ENCODE measurements at regions not wholly inside any gene's neighbourhood (a gene's known extent, or its start where the extent isn't known, plus 50 kb on each side); places are given as distances from the start of the nearest gene placed in this dataset.
A peak's percentile ranks its signal among the peaks of the same experiment; 100 is the strongest.
"Not testable (repeated sequence)": the region's sequence is repeated elsewhere in the genome, so short reads cannot be mapped to it uniquely, and the experiment has no call there.

DNA sequence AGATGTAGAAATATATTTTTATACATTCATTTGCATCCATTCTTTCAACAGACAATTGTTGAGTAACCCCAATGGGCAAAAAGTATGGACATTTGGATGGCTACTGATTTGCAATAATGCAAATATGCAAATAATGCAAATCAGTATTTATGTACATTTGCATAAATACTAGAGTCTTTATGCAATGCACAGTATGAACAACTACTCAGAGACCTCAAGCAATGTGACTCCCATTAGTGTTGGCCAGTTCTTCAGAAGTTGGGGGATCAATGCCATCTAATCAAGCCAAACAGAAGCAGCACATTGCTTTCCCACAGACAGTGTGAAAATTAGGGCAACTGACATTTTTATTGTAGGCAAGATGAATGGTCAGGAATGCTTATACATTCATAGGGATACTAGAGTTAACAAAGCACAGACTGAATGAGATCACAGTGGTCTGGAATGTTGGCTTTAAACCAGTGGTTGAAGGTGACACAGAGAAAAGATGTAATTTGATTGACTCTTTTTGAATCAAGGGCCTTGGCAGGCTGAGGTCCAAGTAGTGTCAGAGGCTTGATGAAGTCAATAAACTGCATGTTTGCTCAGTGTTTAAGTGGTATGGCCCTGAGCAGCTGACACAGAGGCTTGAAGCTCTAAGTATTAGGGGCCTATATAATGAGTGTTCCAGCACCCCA is 256.6 kb downstream of the CTH start:
- no peak for DNase-seq (ENCODE audit: insufficient read length, low spot score)

GRCh38 chr1:70671006-70671405 is 259.9 kb downstream of the CTH start:
- DNase-seq (ENCODE audit: insufficient read length, low spot score) (no peak), FAIRE-seq (no peak)

More for the DNA sequence above, 256.6 kb downstream of the CTH start:
- no peak for FAIRE-seq

GRCh38 chr1:70672442-70672888 is 261.4 kb downstream of the CTH start:
- FAIRE-seq = no peak
- no peak for DNase-seq (ENCODE audit: insufficient read length, low spot score)

GRCh38 chr1:70674941-70675685 is 264.0 kb downstream of the CTH start:
- no peak for FAIRE-seq
- no peak for DNase-seq (ENCODE audit: insufficient read length, low spot score)

GRCh38 chr1:70675737-70676156 is 264.7 kb downstream of the CTH start:
- DNase-seq (ENCODE audit: insufficient read length, low spot score) (no peak), FAIRE-seq (no peak)

- peak; percentile 1 for DNase-seq (ENCODE audit: insufficient read length, low spot score)
- FAIRE-seq = no peak
These were observed 274.5 kb downstream of the CTH start for GRCh38 chr1:70685300-70686286.

- FAIRE-seq (no peak), DNase-seq (ENCODE audit: insufficient read length, low spot score) (no peak)
These were observed 277.5 kb downstream of the CTH start for GRCh38 chr1:70688580-70688979.

DNA sequence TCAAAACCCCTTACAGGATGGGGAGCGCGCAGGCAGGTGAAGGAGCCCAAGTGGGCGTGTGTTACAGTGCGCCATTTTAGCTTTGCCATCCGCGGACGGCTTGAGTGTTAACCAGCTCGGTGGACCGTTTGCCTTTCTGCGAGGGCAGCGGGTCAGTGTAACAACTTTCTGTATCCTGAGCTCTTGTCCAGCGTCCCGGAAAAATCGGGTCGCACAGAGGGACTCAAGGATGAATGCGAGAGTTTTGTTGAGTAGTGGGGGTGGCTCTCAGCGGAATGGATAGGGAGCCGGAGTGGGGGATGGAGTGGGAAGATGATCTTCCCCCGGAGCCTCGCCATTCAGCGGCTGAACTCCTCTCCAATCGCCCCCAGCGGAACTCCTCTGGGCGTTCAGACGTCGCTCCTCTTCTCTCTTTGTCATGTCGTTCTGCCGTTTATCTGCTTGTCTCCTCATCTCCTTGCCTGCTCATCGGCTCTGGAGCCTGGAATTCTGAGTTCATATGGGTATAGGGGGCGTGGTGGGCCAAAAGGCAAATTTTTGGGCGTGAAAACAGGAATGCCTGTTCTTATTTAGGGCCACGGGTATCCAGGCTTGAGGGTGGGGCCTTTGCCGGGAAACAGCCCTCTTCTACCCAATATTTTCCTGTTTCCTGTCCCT is 295.4 kb downstream of the CTH start:
- FAIRE-seq (no peak), DNase-seq (ENCODE audit: insufficient read length, low spot score) (no peak)

DNA sequence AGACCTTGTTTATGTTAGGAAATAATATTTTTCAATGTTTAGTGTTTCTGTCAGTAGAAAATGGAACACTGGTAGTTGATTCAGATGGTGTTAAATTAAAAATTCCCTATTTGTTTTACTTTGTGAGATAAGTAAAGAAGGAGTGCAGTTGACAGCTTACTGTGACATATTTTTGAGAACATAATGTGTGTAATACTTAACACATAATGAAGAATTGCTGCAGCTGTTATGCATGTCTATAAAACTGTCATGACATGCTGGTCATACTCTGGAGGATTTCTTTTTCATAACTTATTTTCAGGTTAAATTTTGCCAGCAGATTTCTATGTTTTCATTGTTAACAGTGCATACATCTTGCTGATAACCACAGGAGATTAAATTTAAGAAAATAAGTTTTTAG is 296.1 kb downstream of the CTH start:
- FAIRE-seq (no peak), DNase-seq (ENCODE audit: insufficient read length, low spot score) (no peak)

- DNase-seq (ENCODE audit: insufficient read length, low spot score) (no peak), FAIRE-seq (no peak)
These were observed 303.1 kb downstream of the CTH start for GRCh38 chr1:70714149-70714548.

GRCh38 chr1:70717211-70717610 is 306.1 kb downstream of the CTH start:
- DNase-seq (ENCODE audit: insufficient read length, low spot score) (no peak), FAIRE-seq (no peak)

DNA sequence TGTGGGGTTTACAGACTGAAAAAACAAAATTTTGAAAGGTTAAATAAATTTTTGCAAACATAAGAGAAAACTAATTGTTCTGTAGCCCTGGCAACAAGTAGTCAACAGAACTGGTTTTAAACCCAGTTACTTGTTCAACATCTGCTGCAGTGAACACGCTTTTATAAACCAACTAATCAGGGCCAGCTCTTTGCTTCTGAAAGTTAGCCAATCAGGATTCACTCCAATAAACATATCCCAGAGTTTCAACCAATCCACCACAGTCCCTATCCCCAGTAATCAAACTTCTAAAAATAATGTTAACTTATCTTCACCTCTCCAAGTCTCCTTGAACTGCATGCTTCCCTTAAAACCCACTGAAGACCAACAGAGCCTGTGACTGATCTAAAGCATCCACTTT is 306.6 kb downstream of the CTH start:
- no peak for DNase-seq (ENCODE audit: insufficient read length, low spot score)

DNA sequence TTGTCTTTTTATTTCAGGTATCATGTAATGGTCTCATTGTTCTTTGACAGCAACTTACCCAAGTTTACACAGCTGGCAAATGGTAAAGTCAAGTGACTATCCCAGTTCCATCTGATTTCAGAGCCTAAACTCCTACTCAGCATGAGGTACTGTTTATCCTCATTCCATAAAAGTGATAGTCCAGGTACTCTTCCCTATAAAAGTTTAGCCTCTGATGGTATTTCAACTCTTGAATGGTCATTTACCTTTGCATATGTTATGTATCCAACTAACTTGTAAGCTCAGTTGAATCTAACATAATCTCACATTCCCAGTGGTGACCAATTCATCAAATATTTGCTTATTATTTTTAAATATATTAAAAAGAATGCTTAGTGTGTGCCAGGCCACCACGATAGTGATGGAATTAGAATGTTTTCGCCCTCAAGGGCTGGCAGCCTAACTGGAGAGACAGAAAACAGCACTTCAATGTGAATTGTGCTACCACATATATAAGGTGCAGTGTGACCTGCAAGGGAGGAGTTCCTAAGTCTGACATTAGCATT is 307.1 kb downstream of the CTH start:
- DNase-seq (ENCODE audit: insufficient read length, low spot score) = no peak
- no peak for FAIRE-seq

More for the DNA sequence above, 306.6 kb downstream of the CTH start:
- no peak for FAIRE-seq

- DNase-seq (ENCODE audit: insufficient read length, low spot score) (no peak), FAIRE-seq (no peak)
These were observed 308.1 kb downstream of the CTH start for GRCh38 chr1:70719154-70719553.

GRCh38 chr1:70720109-70720508 is 309.0 kb downstream of the CTH start:
- no peak for DNase-seq (ENCODE audit: insufficient read length, low spot score)

GRCh38 chr1:70720521-70720920 is 309.5 kb downstream of the CTH start:
- no peak for FAIRE-seq

More at GRCh38 chr1:70720109-70720508, 309.0 kb downstream of the CTH start:
- FAIRE-seq = no peak

GRCh38 chr1:70727886-70728489 is 316.9 kb downstream of the CTH start:
- DNase-seq (ENCODE audit: insufficient read length, low spot score) = no peak
- FAIRE-seq = no peak

More at GRCh38 chr1:70720521-70720920, 309.5 kb downstream of the CTH start:
- DNase-seq (ENCODE audit: insufficient read length, low spot score) = no peak

DNA sequence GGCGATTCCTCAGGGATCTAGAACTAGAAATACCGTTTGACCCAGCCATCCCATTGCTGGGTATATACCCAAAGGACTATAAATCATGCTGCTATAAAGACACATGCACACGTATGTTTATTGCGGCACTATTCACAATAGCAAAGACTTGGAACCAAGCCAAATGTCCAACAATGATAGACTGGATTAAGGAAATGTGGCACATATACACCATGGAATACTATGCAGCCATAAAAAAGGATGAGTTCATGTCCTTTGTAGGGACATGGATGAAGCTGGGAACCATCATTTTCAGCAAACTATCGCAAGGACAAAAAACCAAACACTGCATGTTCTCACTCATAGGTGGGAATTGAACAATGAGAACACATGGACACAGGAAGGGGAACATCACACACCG is 311.1 kb downstream of the PTGER3 start:
- not testable (repeated sequence) for DNase-seq (ENCODE audit: insufficient read length, low spot score); FAIRE-seq

DNA sequence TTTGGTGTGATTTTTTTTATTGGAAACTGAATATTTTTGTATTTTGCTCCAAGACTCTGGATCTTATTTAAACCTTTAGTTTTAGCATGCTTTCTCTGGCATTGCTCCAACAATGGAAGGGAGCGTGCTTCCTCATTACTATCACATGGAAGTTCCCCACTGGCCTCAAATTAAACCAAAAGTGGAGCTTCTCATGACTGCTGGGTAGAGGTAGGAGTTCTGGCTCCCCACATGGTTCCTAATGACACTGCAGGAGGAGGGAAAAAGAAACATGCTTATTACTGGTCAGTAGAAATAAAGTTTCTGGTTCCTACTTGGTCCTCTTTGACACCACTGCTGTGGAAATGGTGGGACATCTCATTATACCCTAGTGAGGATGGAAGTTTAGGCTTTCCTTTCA is 310.5 kb downstream of the PTGER3 start:
- no peak for DNase-seq (ENCODE audit: insufficient read length, low spot score)
- FAIRE-seq = no peak

- FAIRE-seq = no peak
- DNase-seq (ENCODE audit: insufficient read length, low spot score) = no peak
These were observed 309.0 kb downstream of the PTGER3 start for GRCh38 chr1:70738624-70739023.
